HG03135 (cell line): ENCODE measurements at regions not wholly inside any gene's neighbourhood (a gene's known extent, or its start where the extent isn't known, plus 50 kb on each side); places are given as distances from the start of the nearest gene placed in this dataset.

Experiments
- ATAC-seq: cut with Tn5 transposase; IDR thresholded peaks from one replicate; pipeline ENCODE4 v1.9.1; 2021; ENCODE audit warnings: mild to moderate bottlenecking, moderate library complexity; ENCODE audit not compliant: unreplicated experiment

- ATAC-seq: no peak
Measured at GRCh38 chr13:99717959-99718674, 216.8 kb downstream of the TM9SF2 start.

GRCh38 chr13:99709134-99709533 is 207.9 kb downstream of the TM9SF2 start:
- no peak for ATAC-seq

GRCh38 chr13:99704390-99704789 is 203.1 kb downstream of the TM9SF2 start:
- ATAC-seq: no peak

GRCh38 chr13:99703908-99704307 is 202.6 kb downstream of the TM9SF2 start:
- ATAC-seq: no peak

- no peak for ATAC-seq
Measured at GRCh38 chr13:99702687-99703319, 201.5 kb downstream of the TM9SF2 start.

GRCh38 chr13:99700468-99700867 is 199.2 kb downstream of the TM9SF2 start:
- ATAC-seq: no peak

GRCh38 chr13:99698816-99699099 is 197.5 kb downstream of the TM9SF2 start:
- no peak for ATAC-seq

GRCh38 chr13:99698010-99698815 is 196.9 kb downstream of the TM9SF2 start:
- ATAC-seq: no peak

GRCh38 chr13:99695857-99696256 is 194.6 kb downstream of the TM9SF2 start:
- ATAC-seq: no peak

GRCh38 chr13:99693852-99694611 is 192.8 kb downstream of the TM9SF2 start:
- no peak for ATAC-seq

GRCh38 chr13:99693351-99693750 is 192.1 kb downstream of the TM9SF2 start:
- ATAC-seq: no peak

GRCh38 chr13:99692854-99693253 is 191.6 kb downstream of the TM9SF2 start:
- no peak for ATAC-seq

- no peak for ATAC-seq
Measured at GRCh38 chr13:99691552-99691951, 190.3 kb downstream of the TM9SF2 start.

GRCh38 chr13:99690426-99691174 is 189.3 kb downstream of the TM9SF2 start:
- no peak for ATAC-seq

- no peak for ATAC-seq
Measured at GRCh38 chr13:99689955-99690354, 188.7 kb downstream of the TM9SF2 start.

GRCh38 chr13:99688776-99689175 is 187.5 kb downstream of the TM9SF2 start:
- ATAC-seq: no peak

GRCh38 chr13:99687723-99688397 is 186.6 kb downstream of the TM9SF2 start:
- ATAC-seq: no peak

- no peak for ATAC-seq
Measured at GRCh38 chr13:99686944-99687411, 185.7 kb downstream of the TM9SF2 start.

- ATAC-seq: no peak
Measured at GRCh38 chr13:99686157-99686572, 184.9 kb downstream of the TM9SF2 start.

- ATAC-seq: no peak
Measured at GRCh38 chr13:99681695-99682094, 180.4 kb downstream of the TM9SF2 start.
